RPMI8226 (cell line): ENCODE measurements at regions not wholly inside any gene's neighbourhood (a gene's known extent, or its start where the extent isn't known, plus 50 kb on each side); places are given as distances from the start of the nearest gene placed in this dataset.
"Not testable (repeated sequence)": the region's sequence is repeated elsewhere in the genome, so short reads cannot be mapped to it uniquely, and the experiment has no call there.

ENCODE experiments used
- DNase-seq: peaks from one replicate; pipeline ENCODE4 v3.0.0-alpha.2; 2015

GRCh38 chr3:13147344-13147743, 74.1 kb upstream of the IQSEC1 start:
- DNase-seq: no peak

GRCh38 chr3:13146643-13147143, 73.5 kb upstream of the IQSEC1 start:
- no peak for DNase-seq

GRCh38 chr3:13145826-13146642, 72.8 kb upstream of the IQSEC1 start:
- no peak for DNase-seq

GRCh38 chr3:13145131-13145825, 72.0 kb upstream of the IQSEC1 start:
- DNase-seq: no peak

GRCh38 chr3:13144163-13145023, 71.2 kb upstream of the IQSEC1 start:
- DNase-seq: no peak

GRCh38 chr3:13143381-13144004, 70.3 kb upstream of the IQSEC1 start:
- DNase-seq: peak; percentile 29

GRCh38 chr3:13142552-13143380, 69.5 kb upstream of the IQSEC1 start:
- DNase-seq: no peak

- DNase-seq: peak; percentile 59
These were observed 68.8 kb upstream of the IQSEC1 start for GRCh38 chr3:13141991-13142412.

- no peak for DNase-seq
These were observed 68.0 kb upstream of the IQSEC1 start for GRCh38 chr3:13141183-13141582.

GRCh38 chr3:13140596-13140995, 67.4 kb upstream of the IQSEC1 start:
- no peak for DNase-seq

GRCh38 chr3:13139471-13140065, 66.3 kb upstream of the IQSEC1 start:
- DNase-seq: no peak

GRCh38 chr3:13138833-13139145, 65.6 kb upstream of the IQSEC1 start:
- DNase-seq: no peak

- no peak for DNase-seq
These were observed 65.0 kb upstream of the IQSEC1 start for GRCh38 chr3:13137941-13138832.

- not testable (repeated sequence) for DNase-seq
These were observed 63.6 kb upstream of the IQSEC1 start for GRCh38 chr3:13136848-13137247.

- DNase-seq: no peak
These were observed 63.2 kb upstream of the IQSEC1 start for GRCh38 chr3:13136426-13136825.

GRCh38 chr3:13135811-13136321, 62.6 kb upstream of the IQSEC1 start:
- DNase-seq: no peak

- no peak for DNase-seq
These were observed 62.1 kb upstream of the IQSEC1 start for GRCh38 chr3:13135251-13135810.

- no peak for DNase-seq
These were observed 61.6 kb upstream of the IQSEC1 start for GRCh38 chr3:13134879-13135206.

GRCh38 chr3:13134166-13134878, 61.1 kb upstream of the IQSEC1 start:
- no peak for DNase-seq
